CD8-positive, alpha-beta memory T cell (primary cell): ENCODE measurements at regions not wholly inside any gene's neighbourhood (a gene's known extent, or its start where the extent isn't known, plus 50 kb on each side); places are given as distances from the start of the nearest gene placed in this dataset.

ENCODE experiments used
- CTCF ChIA-PET: fragments of 350-600 bp; sonication (Branson Sonifier 250); formaldehyde crosslinking; loops from one replicate; lab custom pipeline; 2021; ENCODE audit warnings: antibody characterized with exemption; lab: Charles Lee
- POLR2A ChIA-PET: fragments of 350-600 bp; sonication (Branson Sonifier 250); formaldehyde crosslinking; loops from one replicate; lab custom pipeline; 2021; ENCODE audit warnings: antibody characterized with exemption; lab: Charles Lee
- DNase-seq, 5 donors: peaks; one replicate each; pipeline versions ENCODE4 v3.0.0 to v3.0.0-alpha.2; 2020 to 2022; ENCODE audit warnings: mixed read lengths in 1 of 5
- H3K27ac ChIP-seq: one replicate; pipeline ENCODE4 v1.7.0; 2013; ENCODE audit warnings: low read depth, mild to moderate bottlenecking, low read length, moderate library complexity
- H3K27me3 ChIP-seq: 2 replicates; pipeline ENCODE4 v1.7.0; 2013; ENCODE audit warnings: low read length, mild to moderate bottlenecking; ENCODE audit not compliant: insufficient read depth, poor library complexity, severe bottlenecking
- H3K36me3 ChIP-seq: 2 replicates; pipeline ENCODE4 v1.7.0; 2013; ENCODE audit warnings: mild to moderate bottlenecking, low read length, moderate library complexity; ENCODE audit not compliant: insufficient read depth
- H3K4me1 ChIP-seq: 2 replicates; pipeline ENCODE4 v1.7.0; 2013; ENCODE audit warnings: mild to moderate bottlenecking, low read length, moderate library complexity; ENCODE audit not compliant: insufficient read depth
- H3K4me3 ChIP-seq: 2 replicates; pipeline ENCODE4 v1.7.0; 2013; ENCODE audit warnings: mild to moderate bottlenecking, low read length
- H3K9me3 ChIP-seq: 2 replicates; pipeline ENCODE4 v1.7.0; 2013; ENCODE audit warnings: mild to moderate bottlenecking, low read length
- H3K27ac Mint-ChIP-seq, 8 donors: one replicate each; pipeline ENCODE4 v1.8.0; 2020 to 2021; ENCODE audit warnings: mixed read lengths in 8 of 8, mild to moderate bottlenecking in 6 of 8, inconsistent platforms in 3 of 8, moderate library complexity in 3 of 8
- H3K27me3 Mint-ChIP-seq, 2 donors: one replicate each; pipeline ENCODE4 v1.8.0; 2020 to 2021; ENCODE audit warnings: mixed read lengths in 2 of 2, mild to moderate bottlenecking in 1 of 2, moderate library complexity in 1 of 2
- H3K36me3 Mint-ChIP-seq, 3 donors: one replicate each; pipeline ENCODE4 v1.8.0; 2020 to 2021; ENCODE audit warnings: mixed read lengths in 3 of 3, inconsistent platforms in 1 of 3, mild to moderate bottlenecking in 1 of 3
- H3K4me1 Mint-ChIP-seq, 3 donors: one replicate each; pipeline ENCODE4 v1.8.0; 2020 to 2021; ENCODE audit warnings: mixed read lengths in 3 of 3, inconsistent platforms in 1 of 3, mild to moderate bottlenecking in 1 of 3
- H3K4me3 Mint-ChIP-seq, 7 donors: one replicate each; pipeline ENCODE4 v1.8.0; 2020 to 2021; ENCODE audit warnings: mixed read lengths in 7 of 7, mild to moderate bottlenecking in 6 of 7, moderate library complexity in 4 of 7, inconsistent platforms in 2 of 7
- H3K9me3 Mint-ChIP-seq, 5 donors: one replicate each; pipeline ENCODE4 v1.8.0; 2020 to 2022; ENCODE audit warnings: mixed read lengths in 5 of 5, mild to moderate bottlenecking in 3 of 5, moderate library complexity in 2 of 5, inconsistent platforms in 1 of 5

- Mint-ChIP-seq H3K4me3 (no peak overlapping the region), H3K27ac (no peak overlapping the region), H3K27me3 (peaks cover 37 to 64% of the 10 kb centered on the region in 2 donors), H3K9me3 (peaks cover 0 to 9% (median 3%) of the 10 kb centered on the region in 5 donors), H3K36me3 (no peaks in the 10 kb centered on the region), H3K4me1 (no peaks in the 10 kb centered on the region)
- H3K4me3 ChIP-seq = no peak overlapping the region
- H3K27me3 ChIP-seq = no peaks in the 10 kb centered on the region
- no peak for DNase-seq
- H3K9me3 ChIP-seq = no peaks in the 10 kb centered on the region
- H3K36me3 ChIP-seq = no peaks in the 10 kb centered on the region
- POLR2A ChIA-PET = no interaction called here
- CTCF ChIA-PET = no interaction called here
- no peak overlapping the region for H3K27ac ChIP-seq
- H3K4me1 ChIP-seq = no peaks in the 10 kb centered on the region
These were observed 59.2 kb upstream of the DAB2IP start for GRCh38 chr9:121592265-121592664.

- H3K36me3 Mint-ChIP-seq = peaks cover 0 to 3% (median 0%) of the 10 kb centered on the region in 3 donors
- H3K27ac ChIP-seq = no peak overlapping the region
- no peaks in the 10 kb centered on the region for H3K27me3 ChIP-seq
- no peaks in the 10 kb centered on the region for H3K4me1 Mint-ChIP-seq
- no peak overlapping the region for H3K27ac Mint-ChIP-seq
- H3K4me3 ChIP-seq = no peak overlapping the region
- ChIA-PET POLR2A (no interaction called here), CTCF (no interaction called here)
- H3K27me3 Mint-ChIP-seq = peaks cover 35 to 67% of the 10 kb centered on the region in 2 donors
- H3K9me3 ChIP-seq = no peaks in the 10 kb centered on the region
- H3K4me1 ChIP-seq = no peaks in the 10 kb centered on the region
- H3K4me3 Mint-ChIP-seq = no peak overlapping the region
- no peak for DNase-seq
- H3K9me3 Mint-ChIP-seq = peaks cover 0 to 12% (median 6%) of the 10 kb centered on the region in 5 donors
- no peaks in the 10 kb centered on the region for H3K36me3 ChIP-seq
These were observed 58.4 kb upstream of the DAB2IP start for GRCh38 chr9:121593066-121593465.

GRCh38 chr9:121596515-121596914 is 54.9 kb upstream of the DAB2IP start:
- H3K4me1 ChIP-seq = no peaks in the 10 kb centered on the region
- H3K4me3 ChIP-seq = no peak overlapping the region
- no peaks in the 10 kb centered on the region for H3K9me3 ChIP-seq
- no peak overlapping the region for H3K27ac ChIP-seq
- peaks cover 40 to 62% of the 10 kb centered on the region in 2 donors for H3K27me3 Mint-ChIP-seq
- no peak for DNase-seq
- H3K27ac Mint-ChIP-seq = no peak overlapping the region
- H3K27me3 ChIP-seq = peaks cover 21% of the 10 kb centered on the region
- CTCF ChIA-PET = no interaction called here
- peaks cover 0 to 3% (median 0%) of the 10 kb centered on the region in 3 donors for H3K36me3 Mint-ChIP-seq
- POLR2A ChIA-PET = no interaction called here
- H3K9me3 Mint-ChIP-seq = peaks cover 1 to 12% (median 6%) of the 10 kb centered on the region in 5 donors
- no peak overlapping the region for H3K4me3 Mint-ChIP-seq
- peaks cover 0 to 4% (median 4%) of the 10 kb centered on the region in 3 donors for H3K4me1 Mint-ChIP-seq
- no peaks in the 10 kb centered on the region for H3K36me3 ChIP-seq

- no peak overlapping the region for H3K4me3 Mint-ChIP-seq
- H3K36me3 Mint-ChIP-seq = peaks cover 0 to 3% (median 0%) of the 10 kb centered on the region in 3 donors
These were observed 53.7 kb upstream of the DAB2IP start for GRCh38 chr9:121597698-121598166.

GRCh38 chr9:121598167-121598964 is 53.1 kb upstream of the DAB2IP start:
- no peak for DNase-seq
- ChIA-PET CTCF (no interaction called here), POLR2A (no interaction called here)
- Mint-ChIP-seq H3K36me3 (peaks cover 0 to 3% (median 0%) of the 10 kb centered on the region in 3 donors), H3K4me3 (no peak overlapping the region), H3K9me3 (peaks cover 1 to 10% (median 6%) of the 10 kb centered on the region in 5 donors), H3K4me1 (peaks cover 0 to 4% (median 4%) of the 10 kb centered on the region in 3 donors), H3K27ac (no peak overlapping the region), H3K27me3 (peaks cover 48 to 64% of the 10 kb centered on the region in 2 donors)
- peaks cover 21% of the 10 kb centered on the region for H3K27me3 ChIP-seq
- no peak overlapping the region for H3K4me3 ChIP-seq
- H3K4me1 ChIP-seq = no peaks in the 10 kb centered on the region
- H3K36me3 ChIP-seq = no peaks in the 10 kb centered on the region
- no peak overlapping the region for H3K27ac ChIP-seq
- H3K9me3 ChIP-seq = no peaks in the 10 kb centered on the region

More at GRCh38 chr9:121597698-121598166, 53.7 kb upstream of the DAB2IP start:
- peaks cover 21% of the 10 kb centered on the region for H3K27me3 ChIP-seq
- Mint-ChIP-seq H3K4me1 (peaks cover 0 to 4% (median 4%) of the 10 kb centered on the region in 3 donors), H3K27me3 (peaks cover 48 to 61% of the 10 kb centered on the region in 2 donors), H3K27ac (no peak overlapping the region), H3K9me3 (peaks cover 1 to 10% (median 6%) of the 10 kb centered on the region in 5 donors)
- no peaks in the 10 kb centered on the region for H3K36me3 ChIP-seq
- no peak overlapping the region for H3K4me3 ChIP-seq
- H3K9me3 ChIP-seq = no peaks in the 10 kb centered on the region
- no peak overlapping the region for H3K27ac ChIP-seq
- POLR2A ChIA-PET = no interaction called here
- no peak for DNase-seq
- H3K4me1 ChIP-seq = no peaks in the 10 kb centered on the region
- CTCF ChIA-PET = no interaction called here

- Histone ChIP-seq H3K9me3 (no peaks in the 10 kb centered on the region), H3K4me3 (no peak overlapping the region), H3K36me3 (no peaks in the 10 kb centered on the region), H3K27ac (no peak overlapping the region), H3K27me3 (peaks cover 21% of the 10 kb centered on the region), H3K4me1 (no peaks in the 10 kb centered on the region)
- POLR2A ChIA-PET = no interaction called here
- no peak for DNase-seq
- peaks cover 0 to 4% (median 4%) of the 10 kb centered on the region in 3 donors for H3K4me1 Mint-ChIP-seq
- H3K27me3 Mint-ChIP-seq = peaks cover 48 to 69% of the 10 kb centered on the region in 2 donors
- CTCF ChIA-PET = no interaction called here
- H3K9me3 Mint-ChIP-seq = peaks cover 1 to 10% (median 6%) of the 10 kb centered on the region in 5 donors
- H3K27ac Mint-ChIP-seq = no peak overlapping the region
- H3K4me3 Mint-ChIP-seq = no peak overlapping the region
- H3K36me3 Mint-ChIP-seq = peaks cover 0 to 3% (median 0%) of the 10 kb centered on the region in 3 donors
These were observed 52.2 kb upstream of the DAB2IP start for GRCh38 chr9:121598965-121599871.

- POLR2A ChIA-PET = no interaction called here
- H3K9me3 Mint-ChIP-seq = peaks cover 1 to 10% (median 6%) of the 10 kb centered on the region in 5 donors
- CTCF ChIA-PET = no interaction called here
These were observed 51.4 kb upstream of the DAB2IP start for GRCh38 chr9:121599872-121600585.

More at GRCh38 chr9:121599872-121600585, 51.4 kb upstream of the DAB2IP start:
- Mint-ChIP-seq H3K36me3 (peaks cover 0 to 3% (median 0%) of the 10 kb centered on the region in 3 donors), H3K4me1 (peaks cover 0 to 4% (median 4%) of the 10 kb centered on the region in 3 donors), H3K27me3 (peaks cover 45 to 70% of the 10 kb centered on the region in 2 donors), H3K4me3 (no peak overlapping the region), H3K27ac (no peak overlapping the region)
- DNase-seq = no peak
- Histone ChIP-seq H3K27ac (no peak overlapping the region), H3K36me3 (no peaks in the 10 kb centered on the region), H3K27me3 (peaks cover 21% of the 10 kb centered on the region), H3K9me3 (no peaks in the 10 kb centered on the region), H3K4me1 (no peaks in the 10 kb centered on the region), H3K4me3 (no peak overlapping the region)
